Right lobe of liver (tissue), 6 donors: ENCODE measurements at regions not wholly inside any gene's neighbourhood (a gene's known extent, or its start where the extent isn't known, plus 50 kb on each side); places are given as distances from the start of the nearest gene placed in this dataset.

ENCODE experiments used
- ATAC-seq, 4 donors: fragments of 200-7000 bp; cut with Tn5 transposase; one replicate each; pipeline ENCODE4 v1.9.1; 2020; ENCODE audit warnings: mild to moderate bottlenecking in 4 of 4, moderate library complexity in 4 of 4
- DNase-seq, 3 donors: peaks; one replicate each; pipeline ENCODE4 v3.0.0-alpha.2; 2020
- H3K27ac ChIP-seq, 3 donors: fragments of 200-600 bp; one replicate each; pipeline ENCODE4 v1.8.0; 2022
- H3K27me3 ChIP-seq, 2 donors: fragments of 200-600 bp; one replicate each; pipeline ENCODE4 v1.8.0; 2022
- H3K36me3 ChIP-seq, 4 donors: fragments of 200-600 bp; sonication (generic) in 1 of 4; one replicate each; pipeline versions ENCODE4 v1.5.1 to v1.8.0; 2017 to 2022; ENCODE audit warnings: control low read depth in 1 of 4
- H3K4me1 ChIP-seq, 4 donors: fragments of 200-600 bp; sonication (generic) in 1 of 4; one replicate each; pipeline versions ENCODE4 v1.5.1 to v1.8.0; 2017 to 2022; ENCODE audit warnings: control low read depth in 1 of 4
- H3K4me3 ChIP-seq, 3 donors: fragments of 200-600 bp; one replicate each; pipeline ENCODE4 v1.8.0; 2022
- H3K9me3 ChIP-seq, 4 donors: fragments of 200-600 bp; sonication (generic) in 1 of 4; one replicate each; pipeline versions ENCODE4 v1.5.1 to v1.8.0; 2017 to 2022; ENCODE audit warnings: control low read depth in 1 of 4
- POLR2A ChIP-seq: fragments of 450-650 bp; IDR thresholded peaks from one replicate; pipeline ENCODE4 v1.6.1; 2017; ENCODE audit warnings: antibody characterized with exemption, mild to moderate bottlenecking
- WGBS: methylation state at CpG from one replicate; pipeline ENCODE4 v1.1.6; 2018; ENCODE audit warnings: low coverage, low lambda C conversion rate; ENCODE audit not compliant: insufficient coverage; ENCODE audit errors: missing lambda C conversion rate; 5-methylcytosine and 5-hydroxymethylcytosine counted together
- intact Hi-C, 2 donors: fragments of 100-400 bp; cut with DNase I; formaldehyde crosslinking; loops; one replicate each; pipeline versions ENCODE4 v1.11.2 to v1.14.1; 2022
- TF ChIP-seq, protein P1 (sequence below), 4 donors: fragments of 200-600 bp in 3 of 4; fragments of 450-650 bp in 1 of 4; IDR thresholded peaks; one replicate each; pipeline versions ENCODE4 v1.5.1 to v1.8.0; 2016 to 2022; ENCODE audit warnings: antibody characterized with exemption in 4 of 4, mild to moderate bottlenecking in 2 of 4
- donor health status: DM: no; HTN: yes; CAD: no.
- donor health status: DM: no; HTN: no; CAD: no.
- donor health status: DM: no; HTN: no; CAD: no.
- donor health status: DM: no; HTN: yes; CAD: no.
- donor health status: DM: no; HTN: yes; CAD: no.

DNA sequence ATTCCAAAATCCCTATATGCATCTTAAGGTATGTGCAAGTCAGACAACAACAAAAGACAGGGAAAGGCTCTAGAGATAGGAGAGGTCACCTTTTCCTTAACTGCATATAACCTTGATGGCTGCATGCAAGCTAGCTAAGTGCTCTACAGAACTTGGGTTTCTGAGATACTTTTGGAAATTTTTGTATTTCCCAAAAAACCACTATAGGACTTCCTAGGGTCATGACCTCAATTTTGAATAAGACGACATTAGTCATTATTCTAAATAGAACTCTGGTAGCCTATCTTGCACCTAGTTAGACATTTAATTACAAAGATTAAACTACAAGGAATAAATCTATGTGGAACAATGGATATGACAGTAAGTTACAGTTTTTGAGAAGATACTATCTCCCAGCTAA is 309.3 kb downstream of the BCAT1 start:
- no peak for TF ChIP-seq POLR2A
- TF ChIP-seq, protein P1, sequence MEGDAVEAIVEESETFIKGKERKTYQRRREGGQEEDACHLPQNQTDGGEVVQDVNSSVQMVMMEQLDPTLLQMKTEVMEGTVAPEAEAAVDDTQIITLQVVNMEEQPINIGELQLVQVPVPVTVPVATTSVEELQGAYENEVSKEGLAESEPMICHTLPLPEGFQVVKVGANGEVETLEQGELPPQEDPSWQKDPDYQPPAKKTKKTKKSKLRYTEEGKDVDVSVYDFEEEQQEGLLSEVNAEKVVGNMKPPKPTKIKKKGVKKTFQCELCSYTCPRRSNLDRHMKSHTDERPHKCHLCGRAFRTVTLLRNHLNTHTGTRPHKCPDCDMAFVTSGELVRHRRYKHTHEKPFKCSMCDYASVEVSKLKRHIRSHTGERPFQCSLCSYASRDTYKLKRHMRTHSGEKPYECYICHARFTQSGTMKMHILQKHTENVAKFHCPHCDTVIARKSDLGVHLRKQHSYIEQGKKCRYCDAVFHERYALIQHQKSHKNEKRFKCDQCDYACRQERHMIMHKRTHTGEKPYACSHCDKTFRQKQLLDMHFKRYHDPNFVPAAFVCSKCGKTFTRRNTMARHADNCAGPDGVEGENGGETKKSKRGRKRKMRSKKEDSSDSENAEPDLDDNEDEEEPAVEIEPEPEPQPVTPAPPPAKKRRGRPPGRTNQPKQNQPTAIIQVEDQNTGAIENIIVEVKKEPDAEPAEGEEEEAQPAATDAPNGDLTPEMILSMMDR (IDR thresholded peaks at IDR 0.05), result no peak
- Histone ChIP-seq H3K4me3 (no peak overlapping the region), H3K36me3 (no peaks in the 10 kb centered on the region), H3K4me1 (no peaks in the 10 kb centered on the region), H3K27ac (no peak overlapping the region), H3K27me3 (no peaks in the 10 kb centered on the region), H3K9me3 (no peaks in the 10 kb centered on the region)
- ATAC-seq, result no peak
- WGBS, result 41% methylated on average over 1 of the region's 1 CpG
- DNase-seq, result no peak
- intact Hi-C loops, result no loop called here

DNA sequence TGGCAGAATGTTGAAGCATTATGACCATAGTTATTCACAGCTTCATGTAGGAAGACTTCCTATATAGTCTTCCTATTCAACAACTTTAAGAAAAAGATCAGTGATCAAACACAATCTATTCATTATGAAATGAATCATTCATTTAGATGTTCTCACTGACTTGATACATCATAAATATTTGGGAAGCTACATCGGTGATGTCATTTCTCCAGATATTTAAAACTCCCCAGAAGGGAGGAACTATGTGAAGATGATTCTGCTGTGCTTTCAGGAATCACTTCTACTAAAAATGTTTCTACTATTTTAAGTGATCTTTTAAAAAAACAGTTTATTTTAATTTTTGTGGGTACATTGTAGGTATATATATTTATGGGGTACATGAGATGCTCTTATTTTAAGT is 316.4 kb downstream of the BCAT1 start:
- TF ChIP-seq POLR2A, result no peak
- TF ChIP-seq, protein P1 (IDR thresholded peaks at IDR 0.05), result no peak
- ATAC-seq (no peak), DNase-seq (no peak)
- 78% methylated on average over 1 of the region's 1 CpG for WGBS
- Histone ChIP-seq H3K4me1 (no peaks in the 10 kb centered on the region), H3K27ac (no peak overlapping the region), H3K36me3 (no peaks in the 10 kb centered on the region), H3K4me3 (no peak overlapping the region), H3K27me3 (no peaks in the 10 kb centered on the region), H3K9me3 (no peaks in the 10 kb centered on the region)
- intact Hi-C loops, result no loop called here

DNA sequence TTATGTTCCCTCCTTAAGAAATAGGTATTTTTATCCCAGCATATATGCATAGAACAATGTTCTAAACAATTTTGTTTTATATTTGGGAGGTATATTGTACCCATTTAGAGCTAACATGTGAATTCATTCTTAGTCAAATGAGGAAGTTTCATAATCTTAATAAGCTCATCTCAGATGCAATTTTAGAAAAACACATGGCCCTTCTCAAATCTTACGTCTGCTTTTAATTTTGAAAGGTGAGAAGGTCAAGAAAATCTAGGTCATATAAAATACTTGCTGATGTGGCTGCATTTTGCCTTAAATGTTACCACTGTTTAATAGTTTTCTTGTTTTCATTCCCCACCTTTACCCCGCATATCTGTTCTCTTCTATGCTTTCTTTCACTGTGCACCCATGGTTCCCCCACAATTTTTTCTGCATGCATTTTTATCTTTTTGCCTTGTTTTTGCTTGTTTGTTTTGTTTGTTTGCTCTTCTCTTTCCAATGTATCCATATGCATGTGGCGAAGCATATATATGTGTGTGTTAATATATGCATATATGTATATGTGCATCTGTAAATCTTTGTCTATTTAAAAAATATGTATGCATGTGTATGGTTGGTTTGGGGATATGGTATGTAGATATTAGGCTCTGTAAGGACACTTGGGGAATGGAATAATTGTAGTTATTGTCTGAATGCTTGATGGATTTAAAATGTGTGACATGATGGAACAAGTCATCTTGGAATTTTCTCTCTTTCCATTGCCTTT is 317.1 kb downstream of the BCAT1 start:
- Histone ChIP-seq H3K4me1 (no peaks in the 10 kb centered on the region), H3K36me3 (no peaks in the 10 kb centered on the region), H3K27ac (no peak overlapping the region), H3K9me3 (no peaks in the 10 kb centered on the region), H3K27me3 (no peaks in the 10 kb centered on the region), H3K4me3 (no peak overlapping the region)
- WGBS, result 83% methylated on average over 3 of the region's 3 CpGs
- intact Hi-C loops, result no loop called here
- DNase-seq (no peak), ATAC-seq (no peak)
- TF ChIP-seq, protein P1 (IDR thresholded peaks at IDR 0.05), result no peak
- no peak for TF ChIP-seq POLR2A

DNA sequence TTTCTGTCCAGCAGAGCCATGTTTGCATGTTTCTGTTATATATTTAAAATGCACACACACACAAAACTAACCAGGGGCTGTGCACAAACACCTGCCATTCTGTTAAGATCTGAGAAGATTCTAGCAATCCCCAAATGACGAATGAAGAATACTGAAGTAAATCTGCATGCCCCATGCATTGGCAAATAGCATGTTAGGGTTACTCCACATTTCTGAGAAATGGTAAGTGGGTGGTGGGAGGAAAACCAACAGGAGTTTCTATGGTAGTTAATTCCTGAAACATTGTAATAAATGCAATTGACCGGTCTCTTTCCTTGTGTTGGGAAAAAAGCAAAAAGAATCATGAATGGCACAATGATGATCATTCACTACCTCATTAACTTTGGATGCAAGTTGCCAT is 318.0 kb downstream of the BCAT1 start:
- H3K36me3 ChIP-seq, result no peaks in the 10 kb centered on the region
- intact Hi-C loops, result no loop called here
- no peaks in the 10 kb centered on the region for H3K9me3 ChIP-seq
- H3K27ac ChIP-seq, result no peak overlapping the region
- no peaks in the 10 kb centered on the region for H3K27me3 ChIP-seq
- no peak overlapping the region for H3K4me3 ChIP-seq
- ATAC-seq (no peak), DNase-seq (no peak)
- no peaks in the 10 kb centered on the region for H3K4me1 ChIP-seq
- 70% methylated on average over 2 of the region's 2 CpGs for WGBS
- TF ChIP-seq POLR2A, result no peak
- TF ChIP-seq, protein P1 (IDR thresholded peaks at IDR 0.05), result no peak
